Astrocyte (in vitro differentiated cells and primary cell): ENCODE measurements at regions not wholly inside any gene's neighbourhood (a gene's known extent, or its start where the extent isn't known, plus 50 kb on each side); places are given as distances from the start of the nearest gene placed in this dataset.

Experiments used
- EZH2 ChIP-seq: IDR thresholded peaks from 2 replicates; pipeline ENCODE4 v1.6.1; 2012; ENCODE audit warnings: mild to moderate bottlenecking, low read length, inconsistent platforms; ENCODE audit not compliant: insufficient read depth
- TF ChIP-seq, protein P1 (sequence below): IDR thresholded peaks from 2 replicates; pipeline ENCODE4 v1.5.1; 2011; ENCODE audit warnings: low read depth, mild to moderate bottlenecking, inconsistent platforms, low read length, moderate library complexity; ENCODE audit not compliant: insufficient read depth

DNA sequence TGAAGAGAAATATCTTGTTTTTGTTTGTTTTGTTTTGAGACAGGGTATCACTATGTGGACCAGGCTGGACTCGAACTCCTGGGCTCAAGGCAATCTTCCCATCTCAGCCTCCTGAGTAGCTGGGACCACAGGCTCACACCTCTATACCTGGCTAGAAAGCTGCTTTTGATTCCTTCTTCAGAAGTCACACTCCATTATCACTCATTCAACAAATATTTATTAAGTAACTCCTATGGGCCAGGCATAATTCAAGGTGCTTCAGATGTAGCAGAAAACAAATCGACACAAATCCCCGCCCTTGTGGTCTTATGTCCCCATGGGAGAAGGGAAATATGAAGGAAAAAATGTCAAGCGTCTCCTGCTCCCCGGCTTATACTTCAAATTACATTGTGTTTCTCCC lies 72.6 kb upstream of the DHX15 start:
- TF ChIP-seq, protein P1, sequence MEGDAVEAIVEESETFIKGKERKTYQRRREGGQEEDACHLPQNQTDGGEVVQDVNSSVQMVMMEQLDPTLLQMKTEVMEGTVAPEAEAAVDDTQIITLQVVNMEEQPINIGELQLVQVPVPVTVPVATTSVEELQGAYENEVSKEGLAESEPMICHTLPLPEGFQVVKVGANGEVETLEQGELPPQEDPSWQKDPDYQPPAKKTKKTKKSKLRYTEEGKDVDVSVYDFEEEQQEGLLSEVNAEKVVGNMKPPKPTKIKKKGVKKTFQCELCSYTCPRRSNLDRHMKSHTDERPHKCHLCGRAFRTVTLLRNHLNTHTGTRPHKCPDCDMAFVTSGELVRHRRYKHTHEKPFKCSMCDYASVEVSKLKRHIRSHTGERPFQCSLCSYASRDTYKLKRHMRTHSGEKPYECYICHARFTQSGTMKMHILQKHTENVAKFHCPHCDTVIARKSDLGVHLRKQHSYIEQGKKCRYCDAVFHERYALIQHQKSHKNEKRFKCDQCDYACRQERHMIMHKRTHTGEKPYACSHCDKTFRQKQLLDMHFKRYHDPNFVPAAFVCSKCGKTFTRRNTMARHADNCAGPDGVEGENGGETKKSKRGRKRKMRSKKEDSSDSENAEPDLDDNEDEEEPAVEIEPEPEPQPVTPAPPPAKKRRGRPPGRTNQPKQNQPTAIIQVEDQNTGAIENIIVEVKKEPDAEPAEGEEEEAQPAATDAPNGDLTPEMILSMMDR: no peak
- no peak for TF ChIP-seq EZH2
